ENCODE measurements at regions not wholly inside any gene's neighbourhood (a gene's known extent, or its start where the extent isn't known, plus 50 kb on each side); places are given as distances from the start of the nearest gene placed in this dataset.

DNA sequence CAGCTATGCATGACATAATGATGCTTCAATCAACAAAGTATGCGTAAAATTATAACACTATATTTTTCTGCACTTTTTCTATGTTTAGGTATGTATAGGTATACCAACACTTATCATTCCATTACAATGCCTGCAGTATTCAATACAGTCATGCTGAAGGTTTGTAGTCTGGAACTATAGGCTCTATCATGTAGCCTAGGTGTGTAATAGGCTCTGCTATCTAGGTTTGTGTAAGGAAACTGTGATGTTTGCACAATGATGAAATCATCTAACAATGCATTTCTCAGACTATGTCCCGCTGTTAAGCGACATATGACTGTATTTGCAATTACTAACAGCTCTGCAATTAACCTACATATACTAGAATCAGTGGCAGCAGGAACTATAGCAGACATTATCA lies 1447.5 kb downstream of the GATA3 start:
- TF ChIP-seq, protein P1, sequence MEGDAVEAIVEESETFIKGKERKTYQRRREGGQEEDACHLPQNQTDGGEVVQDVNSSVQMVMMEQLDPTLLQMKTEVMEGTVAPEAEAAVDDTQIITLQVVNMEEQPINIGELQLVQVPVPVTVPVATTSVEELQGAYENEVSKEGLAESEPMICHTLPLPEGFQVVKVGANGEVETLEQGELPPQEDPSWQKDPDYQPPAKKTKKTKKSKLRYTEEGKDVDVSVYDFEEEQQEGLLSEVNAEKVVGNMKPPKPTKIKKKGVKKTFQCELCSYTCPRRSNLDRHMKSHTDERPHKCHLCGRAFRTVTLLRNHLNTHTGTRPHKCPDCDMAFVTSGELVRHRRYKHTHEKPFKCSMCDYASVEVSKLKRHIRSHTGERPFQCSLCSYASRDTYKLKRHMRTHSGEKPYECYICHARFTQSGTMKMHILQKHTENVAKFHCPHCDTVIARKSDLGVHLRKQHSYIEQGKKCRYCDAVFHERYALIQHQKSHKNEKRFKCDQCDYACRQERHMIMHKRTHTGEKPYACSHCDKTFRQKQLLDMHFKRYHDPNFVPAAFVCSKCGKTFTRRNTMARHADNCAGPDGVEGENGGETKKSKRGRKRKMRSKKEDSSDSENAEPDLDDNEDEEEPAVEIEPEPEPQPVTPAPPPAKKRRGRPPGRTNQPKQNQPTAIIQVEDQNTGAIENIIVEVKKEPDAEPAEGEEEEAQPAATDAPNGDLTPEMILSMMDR (IDR thresholded peaks at IDR 0.05), result no peak
- Mint-ChIP-seq H3K4me3 (no peak overlapping the region), H3K36me3 (ENCODE audit: low read depth) (no peaks in the 10 kb centered on the region), H3K9me3 (no peaks in the 10 kb centered on the region), H3K27me3 (ENCODE audit: low read depth, poor library complexity) (no peaks in the 10 kb centered on the region), H3K27ac (no peak overlapping the region), H3K4me1 (no peaks in the 10 kb centered on the region)
- DNase-seq, result no peak

- H3K9me3 Mint-ChIP-seq, result no peaks in the 10 kb centered on the region
- TF ChIP-seq, protein P1 (IDR thresholded peaks at IDR 0.05), result no peak
- no peaks in the 10 kb centered on the region for H3K27me3 Mint-ChIP-seq (ENCODE audit: low read depth, poor library complexity)
- DNase-seq, result no peak
- no peak overlapping the region for H3K27ac Mint-ChIP-seq
- H3K4me3 Mint-ChIP-seq, result no peak overlapping the region
- H3K4me1 Mint-ChIP-seq, result no peaks in the 10 kb centered on the region
- no peaks in the 10 kb centered on the region for H3K36me3 Mint-ChIP-seq (ENCODE audit: low read depth)
These were observed 1449.7 kb downstream of the GATA3 start for GRCh38 chr10:9504227-9504626.

- Mint-ChIP-seq H3K4me3 (no peak overlapping the region), H3K9me3 (no peaks in the 10 kb centered on the region), H3K4me1 (no peaks in the 10 kb centered on the region), H3K27me3 (ENCODE audit: low read depth, poor library complexity) (no peaks in the 10 kb centered on the region), H3K27ac (no peak overlapping the region), H3K36me3 (ENCODE audit: low read depth) (no peaks in the 10 kb centered on the region)
- TF ChIP-seq, protein P1 (IDR thresholded peaks at IDR 0.05), result no peak
- no peak for DNase-seq
These were observed 1451.1 kb downstream of the GATA3 start for GRCh38 chr10:9505546-9505945.

GRCh38 chr10:9508606-9509005 lies 1454.1 kb downstream of the GATA3 start:
- Mint-ChIP-seq H3K27ac (no peak overlapping the region), H3K4me1 (no peaks in the 10 kb centered on the region), H3K9me3 (no peaks in the 10 kb centered on the region), H3K4me3 (no peak overlapping the region), H3K27me3 (ENCODE audit: low read depth, poor library complexity) (peaks cover 3% of the 10 kb centered on the region), H3K36me3 (ENCODE audit: low read depth) (no peaks in the 10 kb centered on the region)
- DNase-seq, result no peak
- TF ChIP-seq, protein P1 (IDR thresholded peaks at IDR 0.05), result no peak

GRCh38 chr10:9510626-9511025 lies 1456.1 kb downstream of the GATA3 start:
- no peak for DNase-seq
- H3K36me3 Mint-ChIP-seq (ENCODE audit: low read depth), result no peaks in the 10 kb centered on the region
- H3K9me3 Mint-ChIP-seq, result no peaks in the 10 kb centered on the region
- no peak overlapping the region for H3K27ac Mint-ChIP-seq
- TF ChIP-seq, protein P1 (IDR thresholded peaks at IDR 0.05), result no peak
- H3K4me1 Mint-ChIP-seq, result no peaks in the 10 kb centered on the region
- no peak overlapping the region for H3K4me3 Mint-ChIP-seq
- H3K27me3 Mint-ChIP-seq (ENCODE audit: low read depth, poor library complexity), result peaks cover 3% of the 10 kb centered on the region

DNA sequence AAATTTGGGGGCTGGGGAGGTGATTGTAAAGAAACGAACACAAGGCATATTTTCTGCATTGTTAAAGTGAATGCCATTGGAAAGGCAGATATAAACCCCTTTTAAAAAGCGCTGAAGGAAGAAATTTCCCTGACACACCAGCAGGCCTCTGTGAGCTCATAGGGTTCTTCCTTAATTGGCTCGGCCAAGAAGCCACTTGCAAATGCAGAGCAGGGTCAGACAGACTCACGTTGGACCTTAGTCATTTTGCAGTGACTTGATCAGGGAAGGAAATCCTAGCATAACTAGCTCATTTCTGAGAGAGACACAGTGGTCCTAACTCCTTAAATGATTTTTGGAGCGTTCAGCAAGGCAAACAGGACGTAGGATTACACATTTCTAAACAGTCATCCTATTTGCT lies 1461.4 kb downstream of the GATA3 start:
- no peak overlapping the region for H3K27ac Mint-ChIP-seq
- H3K4me3 Mint-ChIP-seq, result no peak overlapping the region
- no peak for DNase-seq
- TF ChIP-seq, protein P1 (IDR thresholded peaks at IDR 0.05), result no peak
- no peaks in the 10 kb centered on the region for H3K36me3 Mint-ChIP-seq (ENCODE audit: low read depth)
- peaks cover 3% of the 10 kb centered on the region for H3K27me3 Mint-ChIP-seq (ENCODE audit: low read depth, poor library complexity)
- H3K4me1 Mint-ChIP-seq, result no peaks in the 10 kb centered on the region
- H3K9me3 Mint-ChIP-seq, result peaks cover 10% of the 10 kb centered on the region

All from nephron progenitor cell (in vitro differentiated cells).